ENCODE measurements at regions not wholly inside any gene's neighbourhood (a gene's known extent, or its start where the extent isn't known, plus 50 kb on each side); places are given as distances from the start of the nearest gene placed in this dataset.

GRCh38 chr12:87656311-87656710 lies 372.9 kb downstream of the C12orf50 start:
- Mint-ChIP-seq H3K36me3 (ENCODE audit: insufficient read depth in 1 of 3, low read depth in 3 of 3) (no peaks in the 10 kb centered on the region), H3K27me3 (ENCODE audit: low read depth) (no peaks in the 10 kb centered on the region), H3K27ac (no peak overlapping the region), H3K4me1 (0 out of 4 replicates have a peak, but pooled peaks cover 0 to 4% of the 10 kb centered on the region in 2 experiments), H3K9me3 (no peaks in the 10 kb centered on the region; a peak in 1 of 5 replicates), H3K4me3 (no peak overlapping the region)
- H3K23ac ChIP-seq (ENCODE audit: insufficient read length, low read depth, low read length) = no peak overlapping the region
- no peaks in the 10 kb centered on the region for H3K9me3 ChIP-seq (ENCODE audit: control insufficient read depth, low read depth, low read length)
- H2BK12ac ChIP-seq (ENCODE audit: insufficient read length, low read depth, low read length) = no peak overlapping the region
- no peak overlapping the region for H3T11ph ChIP-seq (ENCODE audit: low read length)
- H4K8ac ChIP-seq (replicated peaks; ENCODE audit: insufficient read length, low read depth, low read length) = no peak overlapping the region
- DNase-seq = no peak
- no peak for TF ChIP-seq CTCF (conservative IDR thresholded peaks at IDR 0.05)
- H3K14ac ChIP-seq (ENCODE audit: insufficient read depth, low read length) = no peak overlapping the region
- no peak overlapping the region for H2AFZ ChIP-seq (ENCODE audit: low read length)
- no peaks in the 10 kb centered on the region for H3K23me2 ChIP-seq (ENCODE audit: insufficient read length, low read depth, low read length, poor library complexity, severe bottlenecking)
- WGBS (ENCODE audit: extremely low coverage, insufficient read length, low lambda C conversion rate) = no CpG with 5 or more reads among the region's 1 CpG
- no peak overlapping the region for H3K18ac ChIP-seq (ENCODE audit: insufficient read length, low read depth, low read length)
- no peak overlapping the region for H4K91ac ChIP-seq (ENCODE audit: insufficient read length, low read depth, low read length)
- no peak overlapping the region for H3K27ac ChIP-seq (ENCODE audit: insufficient read length, low read depth, low read length)
- no peaks in the 10 kb centered on the region for H3K79me2 ChIP-seq (ENCODE audit: insufficient read depth, low read length)
- H3K4me1 ChIP-seq (ENCODE audit: insufficient read depth, low read length) = no peaks in the 10 kb centered on the region
- H2BK120ac ChIP-seq (ENCODE audit: low read depth, low read length, poor library complexity, severe bottlenecking) = no peak overlapping the region
- H4K5ac ChIP-seq (ENCODE audit: insufficient read length, low read depth, low read length) = no peak overlapping the region
- no peaks in the 10 kb centered on the region for H4K20me1 ChIP-seq (ENCODE audit: control insufficient read depth, insufficient read depth, insufficient read length)
- no peak overlapping the region for H2BK5ac ChIP-seq (ENCODE audit: insufficient read length, low read length)
- H3K4ac ChIP-seq (ENCODE audit: low read depth, low read length) = no peak overlapping the region
- no peak overlapping the region for H2BK20ac ChIP-seq (ENCODE audit: low read depth, low read length, poor library complexity, severe bottlenecking)
- no peak overlapping the region for H3K56ac ChIP-seq (ENCODE audit: insufficient read length, low read depth, low read length)
- H3K4me2 ChIP-seq (ENCODE audit: insufficient read depth, insufficient read length, low read length) = no peak overlapping the region
- H3K79me1 ChIP-seq (ENCODE audit: insufficient read depth, low read depth, low read length, poor library complexity, severe bottlenecking) = no peaks in the 10 kb centered on the region
- no peak overlapping the region for H2BK15ac ChIP-seq (ENCODE audit: low read depth, low read length)
- no peaks in the 10 kb centered on the region for H3K27me3 ChIP-seq (ENCODE audit: insufficient read depth, low read length)
- H2AK5ac ChIP-seq (ENCODE audit: insufficient read length, low read length) = no peak overlapping the region
- H3K9ac ChIP-seq (ENCODE audit: extremely low read depth, insufficient read length, low read length) = no peak overlapping the region
